Stomach (tissue), 4 donors: ENCODE measurements at regions not wholly inside any gene's neighbourhood (a gene's known extent, or its start where the extent isn't known, plus 50 kb on each side); places are given as distances from the start of the nearest gene placed in this dataset.

Source experiments
- CTCF ChIP-seq, 7 experiments: fragments of 450-650 bp in 4 of 7; fragments of 200-600 bp in 3 of 7; sonication (generic) in 3 of 7; IDR thresholded peaks; one replicate each; pipeline ENCODE4 v1.5.1; 2016 to 2019; ENCODE audit warnings: antibody characterized with exemption in 7 of 7, control low read depth in 2 of 7, mild to moderate bottlenecking in 1 of 7
- POLR2AphosphoS5 ChIP-seq, 3 donors: sonication (generic); formaldehyde crosslinking; IDR thresholded peaks; one replicate each; pipeline ENCODE4 v1.6.1; 2016; ENCODE audit warnings: antibody characterized with exemption in 3 of 3

DNA sequence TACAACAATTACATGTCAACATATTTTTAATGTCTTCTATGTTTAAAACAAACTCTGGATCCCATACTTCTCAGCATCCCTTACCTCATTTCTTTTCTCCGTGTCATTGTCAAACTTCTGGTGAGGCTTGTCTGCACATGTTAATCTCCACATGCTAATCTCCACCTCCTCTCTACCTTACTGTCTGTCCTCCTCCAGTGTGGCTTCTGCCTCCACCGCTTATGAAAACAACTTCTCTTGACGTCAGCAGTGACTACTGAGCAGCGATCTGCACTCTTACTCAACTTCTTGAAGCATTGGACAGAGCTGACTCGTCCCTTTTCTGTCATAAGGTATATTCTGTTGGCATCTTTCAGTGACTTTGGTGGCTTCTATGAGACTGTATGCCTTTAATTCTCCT, 338.2 kb upstream of the THRB start:
- TF ChIP-seq POLR2AphosphoS5 (IDR thresholded peaks at IDR 0.05) (no peak), CTCF (IDR thresholded peaks at IDR 0.05) (no peak)
